GM04503 (cell line): ENCODE measurements at regions not wholly inside any gene's neighbourhood (a gene's known extent, or its start where the extent isn't known, plus 50 kb on each side); places are given as distances from the start of the nearest gene placed in this dataset.

Experiments
- DNase-seq: peaks from one replicate; pipeline ENCODE4 v3.0.0-alpha.2; 2012; ENCODE audit warnings: low read depth

GRCh38 chr16:85162478-85163277, 50.4 kb upstream of the CIBAR2 start:
- DNase-seq = no peak

GRCh38 chr16:85163278-85164112, 51.2 kb upstream of the CIBAR2 start:
- no peak for DNase-seq

- DNase-seq = no peak
These were observed 52.2 kb upstream of the CIBAR2 start for GRCh38 chr16:85164431-85164830.

GRCh38 chr16:85164838-85165516, 52.7 kb upstream of the CIBAR2 start:
- DNase-seq = no peak

GRCh38 chr16:85165781-85166180, 53.5 kb upstream of the CIBAR2 start:
- DNase-seq = no peak

- no peak for DNase-seq
These were observed 54.0 kb upstream of the CIBAR2 start for GRCh38 chr16:85166281-85166680.

GRCh38 chr16:85166699-85167588, 54.7 kb upstream of the CIBAR2 start:
- no peak for DNase-seq

- DNase-seq = no peak
These were observed 55.6 kb upstream of the CIBAR2 start for GRCh38 chr16:85167589-85168537.

- no peak for DNase-seq
These were observed 56.5 kb upstream of the CIBAR2 start for GRCh38 chr16:85168732-85169256.

GRCh38 chr16:85169333-85170065, 57.2 kb upstream of the CIBAR2 start:
- no peak for DNase-seq

GRCh38 chr16:85170066-85170491, 57.8 kb upstream of the CIBAR2 start:
- DNase-seq = no peak

GRCh38 chr16:85170590-85171003, 58.3 kb upstream of the CIBAR2 start:
- no peak for DNase-seq

- no peak for DNase-seq
These were observed 58.9 kb upstream of the CIBAR2 start for GRCh38 chr16:85171004-85171758.

- DNase-seq = no peak
These were observed 59.6 kb upstream of the CIBAR2 start for GRCh38 chr16:85171759-85172454.

GRCh38 chr16:85172455-85173145, 60.3 kb upstream of the CIBAR2 start:
- DNase-seq = no peak

GRCh38 chr16:85173146-85173980, 61.1 kb upstream of the CIBAR2 start:
- no peak for DNase-seq
